Mesothelial cell of epicardium (in vitro differentiated cells): ENCODE measurements at regions not wholly inside any gene's neighbourhood (a gene's known extent, or its start where the extent isn't known, plus 50 kb on each side); places are given as distances from the start of the nearest gene placed in this dataset.

Experiments
- DNase-seq, 2 experiments: peaks; one replicate each; pipeline ENCODE4 v3.0.0; 2021; ENCODE audit warnings: low spot score in 2 of 2; ENCODE audit not compliant: unreplicated experiment in 2 of 2
- H3K27ac Mint-ChIP-seq: 2 replicates; pipeline ENCODE4 v1.8.0; 2021; ENCODE audit warnings: mixed read lengths
- H3K27me3 Mint-ChIP-seq: 2 replicates; pipeline ENCODE4 v1.8.0; 2021; ENCODE audit warnings: low read depth, mixed read lengths
- H3K36me3 Mint-ChIP-seq: 2 replicates; pipeline ENCODE4 v1.8.0; 2021; ENCODE audit warnings: mixed read lengths
- H3K4me1 Mint-ChIP-seq: 2 replicates; pipeline ENCODE4 v1.8.0; 2021; ENCODE audit warnings: mixed read lengths
- H3K4me3 Mint-ChIP-seq: 2 replicates; pipeline ENCODE4 v1.8.0; 2021; ENCODE audit warnings: mild to moderate bottlenecking, moderate library complexity, mixed read lengths
- H3K9me3 Mint-ChIP-seq: 2 replicates; pipeline ENCODE4 v1.8.0; 2021; ENCODE audit warnings: mixed read lengths
- TF ChIP-seq, protein P1 (sequence below): fragments of 200-600 bp; sonication (generic); IDR thresholded peaks from one replicate; pipeline ENCODE4 v1.5.0; 2021; ENCODE audit warnings: antibody characterized with exemption; ENCODE audit not compliant: unreplicated experiment

GRCh38 chr3:74523811-74524210 is 90.6 kb downstream of the CNTN3 start:
- Mint-ChIP-seq H3K9me3 (no peaks in the 10 kb centered on the region), H3K27ac (no peak overlapping the region), H3K27me3 (peaks cover 26% of the 10 kb centered on the region), H3K4me3 (no peak overlapping the region), H3K4me1 (no peaks in the 10 kb centered on the region), H3K36me3 (no peaks in the 10 kb centered on the region)
- no peak for DNase-seq
- TF ChIP-seq, protein P1, sequence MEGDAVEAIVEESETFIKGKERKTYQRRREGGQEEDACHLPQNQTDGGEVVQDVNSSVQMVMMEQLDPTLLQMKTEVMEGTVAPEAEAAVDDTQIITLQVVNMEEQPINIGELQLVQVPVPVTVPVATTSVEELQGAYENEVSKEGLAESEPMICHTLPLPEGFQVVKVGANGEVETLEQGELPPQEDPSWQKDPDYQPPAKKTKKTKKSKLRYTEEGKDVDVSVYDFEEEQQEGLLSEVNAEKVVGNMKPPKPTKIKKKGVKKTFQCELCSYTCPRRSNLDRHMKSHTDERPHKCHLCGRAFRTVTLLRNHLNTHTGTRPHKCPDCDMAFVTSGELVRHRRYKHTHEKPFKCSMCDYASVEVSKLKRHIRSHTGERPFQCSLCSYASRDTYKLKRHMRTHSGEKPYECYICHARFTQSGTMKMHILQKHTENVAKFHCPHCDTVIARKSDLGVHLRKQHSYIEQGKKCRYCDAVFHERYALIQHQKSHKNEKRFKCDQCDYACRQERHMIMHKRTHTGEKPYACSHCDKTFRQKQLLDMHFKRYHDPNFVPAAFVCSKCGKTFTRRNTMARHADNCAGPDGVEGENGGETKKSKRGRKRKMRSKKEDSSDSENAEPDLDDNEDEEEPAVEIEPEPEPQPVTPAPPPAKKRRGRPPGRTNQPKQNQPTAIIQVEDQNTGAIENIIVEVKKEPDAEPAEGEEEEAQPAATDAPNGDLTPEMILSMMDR = no peak

- Mint-ChIP-seq H3K4me3 (no peak overlapping the region), H3K36me3 (no peaks in the 10 kb centered on the region), H3K9me3 (no peaks in the 10 kb centered on the region), H3K27ac (no peak overlapping the region), H3K27me3 (peaks cover 18% of the 10 kb centered on the region), H3K4me1 (no peaks in the 10 kb centered on the region)
- DNase-seq = no peak
- TF ChIP-seq, protein P1 = no peak
Measured at GRCh38 chr3:74520895-74521294, 93.6 kb downstream of the CNTN3 start.

- no peaks in the 10 kb centered on the region for H3K9me3 Mint-ChIP-seq
- H3K36me3 Mint-ChIP-seq = no peaks in the 10 kb centered on the region
- H3K27ac Mint-ChIP-seq = no peak overlapping the region
- H3K27me3 Mint-ChIP-seq = peaks cover 8% of the 10 kb centered on the region
- no peaks in the 10 kb centered on the region for H3K4me1 Mint-ChIP-seq
- TF ChIP-seq, protein P1 = no peak
- DNase-seq = no peak
- no peak overlapping the region for H3K4me3 Mint-ChIP-seq
Measured at GRCh38 chr3:74518610-74519009, 95.8 kb downstream of the CNTN3 start.

GRCh38 chr3:74516019-74516418 is 98.4 kb downstream of the CNTN3 start:
- Mint-ChIP-seq H3K4me3 (no peak overlapping the region), H3K27ac (no peak overlapping the region), H3K27me3 (peaks cover 3% of the 10 kb centered on the region), H3K36me3 (no peaks in the 10 kb centered on the region), H3K4me1 (no peaks in the 10 kb centered on the region), H3K9me3 (no peaks in the 10 kb centered on the region)
- TF ChIP-seq, protein P1 = no peak
- no peak for DNase-seq

DNA sequence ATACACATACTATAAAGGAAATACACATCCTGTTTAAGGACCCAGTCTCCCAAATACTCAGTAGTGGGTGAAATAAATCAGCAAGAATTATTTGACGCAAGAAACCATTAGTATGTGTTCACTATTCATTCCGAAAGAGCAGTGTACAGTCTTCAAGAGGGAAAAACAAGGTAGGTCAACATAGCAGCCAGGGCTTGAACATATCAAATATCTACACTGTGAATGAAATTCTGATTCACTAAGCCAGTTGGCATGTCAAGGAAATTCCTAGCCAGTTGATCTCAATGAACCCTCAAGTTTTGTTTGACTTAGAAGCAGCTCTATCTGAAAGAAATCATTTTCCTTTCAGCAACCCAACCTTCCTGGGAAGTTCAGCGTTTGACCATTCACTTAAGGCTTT is 99.0 kb downstream of the CNTN3 start:
- Mint-ChIP-seq H3K36me3 (no peaks in the 10 kb centered on the region), H3K4me3 (no peak overlapping the region), H3K4me1 (no peaks in the 10 kb centered on the region), H3K27ac (no peak overlapping the region), H3K27me3 (peaks cover 3% of the 10 kb centered on the region), H3K9me3 (no peaks in the 10 kb centered on the region)
- DNase-seq = no peak
- TF ChIP-seq, protein P1 = no peak

GRCh38 chr3:74511078-74511477 is 103.4 kb downstream of the CNTN3 start:
- no peak for DNase-seq
- peaks cover 1% of the 10 kb centered on the region for H3K4me1 Mint-ChIP-seq
- H3K4me3 Mint-ChIP-seq = no peak overlapping the region
- H3K36me3 Mint-ChIP-seq = no peaks in the 10 kb centered on the region
- no peaks in the 10 kb centered on the region for H3K27me3 Mint-ChIP-seq
- no peaks in the 10 kb centered on the region for H3K9me3 Mint-ChIP-seq
- H3K27ac Mint-ChIP-seq = no peak overlapping the region
- TF ChIP-seq, protein P1 = no peak
